H9 (cell line): ENCODE measurements at regions not wholly inside any gene's neighbourhood (a gene's known extent, or its start where the extent isn't known, plus 50 kb on each side); places are given as distances from the start of the nearest gene placed in this dataset.

Experiments
- DNase-seq: peaks from one replicate; pipeline ENCODE4 v3.0.0-alpha.2; 2017
- H2AFZ ChIP-seq: one replicate; pipeline ENCODE4 v1.6.1; 2013; ENCODE audit warnings: mild to moderate bottlenecking, low read length, control low read depth, moderate library complexity
- H2AK5ac ChIP-seq: 2 replicates; pipeline ENCODE4 v1.6.1; 2013; ENCODE audit warnings: low read length, control low read depth, mixed read lengths; ENCODE audit not compliant: insufficient read length
- H2BK120ac ChIP-seq: one replicate; pipeline ENCODE4 v1.6.1; 2013; ENCODE audit warnings: low read depth, mild to moderate bottlenecking, low read length, control low read depth, inconsistent platforms; ENCODE audit not compliant: poor library complexity, severe bottlenecking
- H2BK12ac ChIP-seq: 2 replicates; pipeline ENCODE4 v1.6.1; 2013; ENCODE audit warnings: low read length, control low read depth, mixed read lengths, low read depth; ENCODE audit not compliant: insufficient read length
- H2BK15ac ChIP-seq: 2 replicates; pipeline ENCODE4 v1.6.1; 2013; ENCODE audit warnings: low read depth, low read length, control low read depth
- H2BK20ac ChIP-seq: one replicate; pipeline ENCODE4 v1.6.1; 2013; ENCODE audit warnings: low read depth, mild to moderate bottlenecking, low read length, control low read depth, inconsistent platforms; ENCODE audit not compliant: poor library complexity, severe bottlenecking
- H2BK5ac ChIP-seq: 2 replicates; pipeline ENCODE4 v1.6.1; 2013; ENCODE audit warnings: low read length, control low read depth, mixed read lengths; ENCODE audit not compliant: insufficient read length
- H3K14ac ChIP-seq: 2 replicates; pipeline ENCODE4 v1.6.1; 2013; ENCODE audit warnings: low read length, control low read depth; ENCODE audit not compliant: insufficient read depth
- H3K18ac ChIP-seq: 2 replicates; pipeline ENCODE4 v1.6.1; 2013; ENCODE audit warnings: low read depth, mild to moderate bottlenecking, mixed read lengths, low read length, control low read depth; ENCODE audit not compliant: insufficient read length
- H3K23ac ChIP-seq: 2 replicates; pipeline ENCODE4 v1.6.1; 2013; ENCODE audit warnings: low read length, control low read depth, mixed read lengths, low read depth; ENCODE audit not compliant: insufficient read length
- H3K23me2 ChIP-seq: 2 replicates; pipeline ENCODE4 v1.6.1; 2013; ENCODE audit warnings: low read depth, mild to moderate bottlenecking, mixed read lengths, low read length, control low read depth; ENCODE audit not compliant: insufficient read length, poor library complexity, severe bottlenecking
- H3K27ac ChIP-seq: 2 replicates; pipeline ENCODE4 v1.5.1; 2013; ENCODE audit warnings: low read length, control low read depth, mixed read lengths, low read depth; ENCODE audit not compliant: insufficient read length
- H3K27me3 ChIP-seq: 2 replicates; pipeline ENCODE4 v1.6.1; 2013; ENCODE audit warnings: low read length, control low read depth, inconsistent platforms; ENCODE audit not compliant: insufficient read depth
- H3K4ac ChIP-seq: 2 replicates; pipeline ENCODE4 v1.6.1; 2013; ENCODE audit warnings: low read depth, mild to moderate bottlenecking, control low read depth, inconsistent platforms, low read length, moderate library complexity
- H3K4me1 ChIP-seq: 2 replicates; pipeline ENCODE4 v1.6.1; 2013; ENCODE audit warnings: low read length, control low read depth, inconsistent platforms; ENCODE audit not compliant: insufficient read depth
- H3K4me2 ChIP-seq: 2 replicates; pipeline ENCODE4 v1.6.1; 2013; ENCODE audit warnings: low read length, control low read depth, mixed read lengths; ENCODE audit not compliant: insufficient read length, insufficient read depth
- H3K56ac ChIP-seq: 2 replicates; pipeline ENCODE4 v1.6.1; 2013; ENCODE audit warnings: low read depth, mild to moderate bottlenecking, mixed read lengths, low read length, control low read depth; ENCODE audit not compliant: insufficient read length
- H3K79me1 ChIP-seq: 2 replicates; pipeline ENCODE4 v1.6.1; 2013; ENCODE audit warnings: low read depth, mild to moderate bottlenecking, moderate library complexity, low read length, control low read depth, inconsistent platforms; ENCODE audit not compliant: insufficient read depth, poor library complexity, severe bottlenecking
- H3K79me2 ChIP-seq: 2 replicates; pipeline ENCODE4 v1.6.1; 2013; ENCODE audit warnings: low read length, control low read depth, inconsistent platforms; ENCODE audit not compliant: insufficient read depth
- H3K9ac ChIP-seq: 2 replicates; pipeline ENCODE4 v1.6.1; 2013; ENCODE audit warnings: low read length, control low read depth, mixed read lengths; ENCODE audit not compliant: insufficient read length; ENCODE audit errors: extremely low read depth
- H3K9me3 ChIP-seq: one replicate; pipeline ENCODE4 v1.6.1; 2013; ENCODE audit warnings: low read depth, low read length, inconsistent platforms; ENCODE audit not compliant: control insufficient read depth
- H3T11ph ChIP-seq: one replicate; pipeline ENCODE4 v1.6.1; 2013; ENCODE audit warnings: mild to moderate bottlenecking, low read length, control low read depth, inconsistent platforms
- H4K20me1 ChIP-seq: one replicate; pipeline ENCODE4 v1.6.1; 2013; ENCODE audit not compliant: control insufficient read depth, insufficient read length, insufficient read depth
- H4K5ac ChIP-seq: 2 replicates; pipeline ENCODE4 v1.6.1; 2013; ENCODE audit warnings: low read depth, mild to moderate bottlenecking, mixed read lengths, low read length, control low read depth; ENCODE audit not compliant: insufficient read length
- H4K8ac ChIP-seq: replicated peaks from 2 replicates; pipeline ENCODE4 v1.6.1; 2013; ENCODE audit warnings: low read length, control low read depth, mixed read lengths, low read depth; ENCODE audit not compliant: insufficient read length
- H4K91ac ChIP-seq: 2 replicates; pipeline ENCODE4 v1.6.1; 2013; ENCODE audit warnings: low read depth, mild to moderate bottlenecking, moderate library complexity, mixed read lengths, low read length, control low read depth; ENCODE audit not compliant: insufficient read length
- H3K27ac Mint-ChIP-seq, 3 experiments: 2 replicates in 2 of 3; 3 replicates in 1 of 3; pipeline ENCODE4 v1.8.0; 2020 to 2021; ENCODE audit warnings: mixed read lengths in 3 of 3, mild to moderate bottlenecking in 1 of 3, moderate library complexity in 1 of 3
- H3K27me3 Mint-ChIP-seq: 2 replicates; pipeline ENCODE4 v1.8.0; 2021; ENCODE audit warnings: low read depth, mild to moderate bottlenecking, moderate library complexity, mixed read lengths
- H3K36me3 Mint-ChIP-seq, 3 experiments: 2 replicates in 2 of 3; 3 replicates in 1 of 3; pipeline ENCODE4 v1.8.0; 2020 to 2021; ENCODE audit warnings: low read depth in 3 of 3, mixed read lengths in 3 of 3; ENCODE audit not compliant: insufficient read depth in 1 of 3
- H3K4me1 Mint-ChIP-seq, 2 experiments: 2 replicates each; pipeline ENCODE4 v1.8.0; 2020; ENCODE audit warnings: mixed read lengths in 2 of 2
- H3K4me3 Mint-ChIP-seq, 2 experiments: 2 replicates in 1 of 2; 3 replicates in 1 of 2; pipeline ENCODE4 v1.8.0; 2020 to 2021; ENCODE audit warnings: mild to moderate bottlenecking in 2 of 2, mixed read lengths in 2 of 2, moderate library complexity in 1 of 2
- H3K9me3 Mint-ChIP-seq, 2 experiments: 2 replicates in 1 of 2; 3 replicates in 1 of 2; pipeline ENCODE4 v1.8.0; 2020; ENCODE audit warnings: mild to moderate bottlenecking in 2 of 2, mixed read lengths in 2 of 2, moderate library complexity in 1 of 2
- CTCF ChIP-seq: fragments of 200-600 bp; sonication (generic); conservative IDR thresholded peaks from 3 replicates; pipeline ENCODE4 v1.8.0; 2021; ENCODE audit warnings: antibody characterized with exemption, mild to moderate bottlenecking
- WGBS: extraction: QIAGEN DNeasy Blood & Tissue Kit; methylation state at CpG from one replicate; pipeline ENCODE4 v1.1.7; 2013; ENCODE audit warnings: missing lambda C conversion rate, low lambda C conversion rate, mixed read lengths; ENCODE audit not compliant: insufficient read length; ENCODE audit errors: extremely low coverage; 5-methylcytosine and 5-hydroxymethylcytosine counted together

DNA sequence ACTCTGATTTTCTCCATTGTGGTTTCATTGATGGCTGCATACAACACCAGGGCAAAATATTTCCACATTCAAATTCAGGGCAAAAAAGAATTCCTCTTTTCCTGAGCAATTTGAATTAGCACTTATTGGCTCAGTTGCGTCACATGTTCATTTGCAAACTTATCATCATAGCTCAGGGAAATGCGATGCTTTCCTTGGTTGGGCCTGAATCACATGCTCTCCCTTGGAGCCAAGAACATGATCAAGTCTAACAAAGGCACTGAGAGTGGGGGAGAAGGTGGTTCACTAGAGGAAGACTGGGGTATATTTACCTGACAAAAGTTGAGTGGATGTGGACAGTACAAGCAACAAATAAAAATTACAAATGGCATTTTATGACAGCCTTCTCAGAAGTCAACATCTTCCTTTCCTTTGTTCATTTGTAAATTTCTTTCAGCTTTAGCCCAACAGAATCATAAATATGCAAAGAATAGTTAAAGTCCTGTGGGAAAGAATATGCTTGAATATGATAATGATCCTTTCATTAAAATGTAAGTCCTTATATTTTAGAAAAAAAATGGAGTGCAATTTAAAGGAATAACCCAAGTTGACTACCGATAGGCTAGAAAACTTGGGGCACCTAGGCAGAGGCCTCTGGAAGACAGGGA lies 277.2 kb downstream of the NEDD1 start:
- Histone ChIP-seq H3K79me2 (no peaks in the 10 kb centered on the region), H3K56ac (no peak overlapping the region), H4K91ac (no peak overlapping the region), H2BK15ac (no peak overlapping the region), H3K27ac (no peak overlapping the region), H4K5ac (no peak overlapping the region), H3K4me2 (no peak overlapping the region), H3K14ac (no peak overlapping the region), H3K9ac (no peak overlapping the region), H2BK12ac (no peak overlapping the region), H2BK5ac (no peak overlapping the region), H2BK20ac (no peak overlapping the region), H2BK120ac (no peak overlapping the region), H3K4me1 (peaks cover 3% of the 10 kb centered on the region; the same call in 1 of the 2 replicates), H2AFZ (no peak overlapping the region), H3K18ac (no peak overlapping the region), H3K27me3 (no peaks in the 10 kb centered on the region), H3T11ph (no peak overlapping the region), H3K23ac (no peak overlapping the region), H4K20me1 (no peaks in the 10 kb centered on the region), H3K79me1 (no peaks in the 10 kb centered on the region), H3K23me2 (no peaks in the 10 kb centered on the region), H3K4ac (no peak overlapping the region), H2AK5ac (no peak overlapping the region), H3K9me3 (no peaks in the 10 kb centered on the region), H4K8ac (no peak overlapping the region)
- DNase-seq = no peak
- Mint-ChIP-seq H3K4me1 (peaks cover 25 to 30% of the 10 kb centered on the region in 2 experiments), H3K27me3 (no peaks in the 10 kb centered on the region; the same call in 1 of the 2 replicates), H3K27ac (no peak overlapping the region), H3K9me3 (peaks cover 11 to 21% of the 10 kb centered on the region in 2 experiments; a peak in 4 of 5 replicates), H3K4me3 (no peak overlapping the region), H3K36me3 (peaks cover 20 to 30% (median 25%) of the 10 kb centered on the region in 3 experiments)
- no peak for TF ChIP-seq CTCF
- WGBS = no CpG with 5 or more reads among the region's 3 CpGs
